WTC11 (cell line): ENCODE measurements at regions not wholly inside any gene's neighbourhood (a gene's known extent, or its start where the extent isn't known, plus 50 kb on each side); places are given as distances from the start of the nearest gene placed in this dataset.

Experiments
- ATF6 ChIP-seq: sonication (generic); formaldehyde crosslinking; IDR thresholded peaks from 2 replicates; pipeline ENCODE4 v1.8.1; 2023; ENCODE audit warnings: mild to moderate bottlenecking, missing genetic modification reagents
- CTCF ChIP-seq: fragments of 200-600 bp; IDR thresholded peaks from 2 replicates; pipeline ENCODE4 v1.8.0; 2022; ENCODE audit warnings: antibody characterized with exemption
- E2F1 ChIP-seq: sonication (generic); formaldehyde crosslinking; IDR thresholded peaks from 2 replicates; pipeline ENCODE4 v1.8.0; 2022; ENCODE audit warnings: mild to moderate bottlenecking, missing genetic modification reagents
- E2F5 ChIP-seq: sonication (generic); formaldehyde crosslinking; IDR thresholded peaks from 2 replicates; pipeline ENCODE4 v1.8.1; 2022; ENCODE audit warnings: mild to moderate bottlenecking, moderate library complexity, missing genetic modification reagents
- FOXP1 ChIP-seq: sonication (generic); formaldehyde crosslinking; IDR thresholded peaks from 2 replicates; pipeline ENCODE4 v1.8.0; 2022; ENCODE audit warnings: missing genetic modification reagents, mild to moderate bottlenecking, moderate library complexity, borderline replicate concordance
- MXD4 ChIP-seq: fragments of 250-450 bp; sonication (Bioruptor Pico); IDR thresholded peaks from 2 replicates; pipeline ENCODE4 v1.8.0; 2021; ENCODE audit warnings: mild to moderate bottlenecking, moderate library complexity, borderline replicate concordance
- NR2C2 ChIP-seq: sonication (generic); formaldehyde crosslinking; IDR thresholded peaks from 2 replicates; pipeline ENCODE4 v1.8.0; 2022; ENCODE audit warnings: mild to moderate bottlenecking, missing genetic modification reagents
- NR3C1 ChIP-seq: sonication (generic); formaldehyde crosslinking; conservative IDR thresholded peaks from 2 replicates; pipeline ENCODE4 v1.8.1; 2023; ENCODE audit warnings: low read depth, mild to moderate bottlenecking, missing genetic modification reagents
- RELA ChIP-seq: sonication (generic); formaldehyde crosslinking; IDR thresholded peaks from 2 replicates; pipeline ENCODE4 v1.8.1; 2022; ENCODE audit warnings: missing genetic modification reagents, mild to moderate bottlenecking, borderline replicate concordance
- SP1 ChIP-seq: sonication (generic); formaldehyde crosslinking; conservative IDR thresholded peaks from 2 replicates; pipeline ENCODE4 v1.8.1; 2022; ENCODE audit warnings: missing genetic modification reagents
- USF2 ChIP-seq: sonication (generic); formaldehyde crosslinking; IDR thresholded peaks from 2 replicates; pipeline ENCODE4 v1.8.1; 2023; ENCODE audit warnings: mild to moderate bottlenecking, missing genetic modification reagents, moderate library complexity
- ZNF317 ChIP-seq: sonication (generic); formaldehyde crosslinking; IDR thresholded peaks from 2 replicates; pipeline ENCODE4 v1.8.1; 2023; ENCODE audit warnings: low read depth, mild to moderate bottlenecking, moderate library complexity, missing genetic modification reagents, borderline replicate concordance

- TF ChIP-seq USF2 (CRISPR knock-in tag): no peak
- TF ChIP-seq E2F1: no peak
- TF ChIP-seq CTCF: no peak
- no peak for TF ChIP-seq SP1
- TF ChIP-seq MXD4 (CRISPR knock-in tag): no peak
- no peak for TF ChIP-seq NR2C2 (CRISPR knock-in tag)
- TF ChIP-seq E2F5 (CRISPR knock-in tag): no peak
- TF ChIP-seq ZNF317 (CRISPR knock-in tag): no peak
- no peak for TF ChIP-seq NR3C1 (CRISPR knock-in tag)
- no peak for TF ChIP-seq FOXP1 (CRISPR knock-in tag)
- no peak for TF ChIP-seq RELA (CRISPR knock-in tag)
- no peak for TF ChIP-seq ATF6 (CRISPR knock-in tag)
Observed at GRCh38 chr11:14585438-14585837, 58.2 kb upstream of the PDE3B start.
